Fibroblast of mammary gland (primary cell): ENCODE measurements at regions not wholly inside any gene's neighbourhood (a gene's known extent, or its start where the extent isn't known, plus 50 kb on each side); places are given as distances from the start of the nearest gene placed in this dataset.
"Not testable (repeated sequence)": the region's sequence is repeated elsewhere in the genome, so short reads cannot be mapped to it uniquely, and the experiment has no call there.

ENCODE experiments used
- DNase-seq: peaks from one replicate; pipeline ENCODE4 v3.0.0-alpha.2; 2010; ENCODE audit warnings: low read depth
- H3K4me3 ChIP-seq: 2 replicates; pipeline ENCODE4 v1.5.1; 2011; ENCODE audit warnings: low read depth, mild to moderate bottlenecking, low read length, moderate library complexity; ENCODE audit not compliant: control insufficient read depth
- CTCF ChIP-seq: conservative IDR thresholded peaks from 2 replicates; pipeline ENCODE4 v1.5.1; 2011; ENCODE audit warnings: low read depth, low read length, inconsistent platforms; ENCODE audit not compliant: control insufficient read depth, insufficient read depth

GRCh38 chr2:184413671-184414229, 184.6 kb upstream of the ZNF804A start:
- DNase-seq: no peak
- no peak overlapping the region for H3K4me3 ChIP-seq
- TF ChIP-seq CTCF: no peak

- H3K4me3 ChIP-seq: no peak overlapping the region
- no peak for DNase-seq
- no peak for TF ChIP-seq CTCF
Measured at GRCh38 chr2:184416146-184416913, 182.0 kb upstream of the ZNF804A start.

- no peak for DNase-seq
- no peak for TF ChIP-seq CTCF
Measured at GRCh38 chr2:184419744-184420143, 178.6 kb upstream of the ZNF804A start.

GRCh38 chr2:184421456-184421855, 176.9 kb upstream of the ZNF804A start:
- H3K4me3 ChIP-seq, DNase-seq: not testable (repeated sequence)

More at GRCh38 chr2:184419744-184420143, 178.6 kb upstream of the ZNF804A start:
- H3K4me3 ChIP-seq: no peak overlapping the region

GRCh38 chr2:184425083-184425482, 173.2 kb upstream of the ZNF804A start:
- peak; percentile 7 for DNase-seq

GRCh38 chr2:184444217-184444616, 154.1 kb upstream of the ZNF804A start:
- no peak overlapping the region for H3K4me3 ChIP-seq
- no peak for TF ChIP-seq CTCF
- DNase-seq: no peak

More at GRCh38 chr2:184425083-184425482, 173.2 kb upstream of the ZNF804A start:
- no peak overlapping the region for H3K4me3 ChIP-seq
- TF ChIP-seq CTCF: no peak

GRCh38 chr2:184444623-184445223, 153.6 kb upstream of the ZNF804A start:
- no peak for DNase-seq
- TF ChIP-seq CTCF: no peak
- no peak overlapping the region for H3K4me3 ChIP-seq
